ENCODE measurements at regions not wholly inside any gene's neighbourhood (a gene's known extent, or its start where the extent isn't known, plus 50 kb on each side); places are given as distances from the start of the nearest gene placed in this dataset.
"Not testable (repeated sequence)": the region's sequence is repeated elsewhere in the genome, so short reads cannot be mapped to it uniquely, and the experiment has no call there.

GRCh38 chr4:126468144-126468543 is 1153.4 kb downstream of the FAT4 start:
- DNase-seq, result no peak

DNA sequence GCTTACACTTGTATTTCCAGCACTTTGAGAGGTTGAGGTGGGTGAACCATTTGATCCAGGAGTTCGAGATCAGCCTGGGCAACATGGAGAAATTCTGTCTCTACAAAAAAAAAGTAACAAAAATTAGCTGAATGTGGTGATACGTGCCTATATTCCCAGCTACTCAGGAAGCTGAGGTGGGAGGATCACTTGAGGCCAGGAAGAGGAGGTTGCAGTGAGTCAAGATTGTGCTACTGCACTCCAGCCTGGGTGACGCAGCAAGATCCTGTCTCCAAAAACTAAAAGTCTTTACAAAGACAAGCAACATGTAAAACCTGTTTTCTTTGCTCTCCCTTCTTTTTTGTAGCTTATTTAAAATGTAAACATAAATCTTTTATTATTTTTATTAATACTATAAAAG is 1156.1 kb downstream of the FAT4 start:
- no peak for DNase-seq

DNA sequence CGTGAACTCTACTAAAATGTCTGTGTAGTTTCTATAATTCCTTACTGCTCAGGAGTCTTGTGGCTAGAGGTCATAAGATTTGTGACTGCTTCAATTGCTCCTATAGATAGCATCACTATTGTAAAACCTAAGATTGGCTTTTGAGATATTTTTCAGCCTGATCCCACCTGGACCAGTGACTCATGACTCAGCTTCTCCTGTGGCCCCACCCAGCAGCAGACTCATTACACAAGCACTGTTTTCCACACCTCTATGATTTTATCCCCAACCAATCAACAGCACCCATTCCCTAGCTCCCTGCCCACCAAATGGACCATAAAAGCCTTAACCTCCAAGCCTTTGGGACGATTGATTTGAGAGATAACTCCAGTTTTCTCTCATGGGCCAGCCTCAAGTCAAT is 1157.0 kb upstream of the INTU start:
- DNase-seq, result no peak

- DNase-seq, result no peak
Observed at GRCh38 chr4:126479709-126480108, 1153.0 kb upstream of the INTU start.

DNA sequence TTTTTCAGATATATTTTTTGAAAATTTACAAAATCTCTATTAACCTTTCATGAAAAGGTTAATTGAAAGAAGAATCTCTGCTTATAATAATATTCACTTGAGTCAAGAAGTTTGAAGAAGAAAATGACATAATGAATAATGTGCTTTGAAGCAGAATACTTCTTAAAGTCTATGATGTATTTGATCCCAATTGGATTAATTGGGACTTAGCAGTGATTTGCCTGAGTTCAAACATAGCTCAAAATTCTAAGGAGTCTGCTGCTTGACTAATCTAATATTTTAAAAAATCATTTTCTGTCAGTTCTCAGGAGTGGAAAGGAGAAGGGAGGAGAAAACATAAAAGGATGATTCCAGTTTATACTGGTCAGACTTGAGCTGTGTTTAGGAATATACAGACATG is 1150.4 kb upstream of the INTU start:
- no peak for DNase-seq

DNA sequence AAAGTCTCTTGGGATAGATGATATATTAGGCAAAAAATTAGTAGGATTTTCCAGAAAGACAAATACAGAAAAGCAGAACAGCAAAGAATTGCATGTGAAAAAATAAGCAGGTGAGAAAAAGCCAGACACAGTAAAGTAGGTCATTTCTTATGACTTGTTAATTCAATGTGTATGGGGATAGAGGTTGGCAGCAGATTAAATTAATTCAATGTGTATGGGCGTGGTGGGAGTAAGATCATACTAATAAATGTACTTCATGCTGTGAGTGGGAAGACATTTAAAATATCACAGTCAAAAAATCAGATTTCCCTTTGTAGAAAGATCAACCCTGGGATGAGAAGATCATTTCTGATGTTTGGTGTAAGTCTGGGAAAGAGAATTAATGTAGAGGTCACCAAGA is 1146.4 kb upstream of the INTU start:
- DNase-seq, result no peak

DNA sequence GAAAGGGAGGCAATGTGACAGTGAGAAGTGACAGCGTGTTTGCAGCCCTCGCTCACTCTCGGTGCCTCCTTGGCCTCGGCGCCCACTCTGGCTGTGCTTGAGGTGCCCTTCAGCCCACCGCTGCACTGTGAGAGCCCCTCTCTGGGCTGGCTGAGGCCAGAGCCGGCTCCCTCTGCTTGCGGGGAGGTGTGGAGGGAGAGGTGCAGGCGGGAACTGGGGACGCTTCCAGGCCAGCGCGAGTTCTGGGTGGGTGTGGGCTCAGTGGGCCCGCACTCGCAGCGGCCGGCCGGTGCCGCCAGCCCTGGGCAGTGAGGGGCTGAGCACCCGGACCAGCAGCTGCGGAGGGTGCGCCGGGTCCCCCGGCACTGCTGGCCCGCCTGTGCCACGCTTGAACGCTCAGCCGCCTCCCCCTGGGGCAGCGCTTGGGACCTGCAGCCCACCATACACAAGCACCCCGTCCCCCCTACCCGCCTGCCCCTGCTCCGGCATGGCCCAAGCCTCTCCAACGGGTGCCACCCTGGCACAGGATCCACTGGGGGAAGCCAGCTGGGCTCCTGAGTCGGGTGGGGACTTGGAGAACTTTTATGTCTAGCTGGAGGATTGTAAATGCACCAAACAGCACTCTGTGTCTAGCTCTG is 1142.8 kb upstream of the INTU start:
- DNase-seq, result no peak

GRCh38 chr4:126495163-126495752 is 1137.5 kb upstream of the INTU start:
- DNase-seq, result no peak

DNA sequence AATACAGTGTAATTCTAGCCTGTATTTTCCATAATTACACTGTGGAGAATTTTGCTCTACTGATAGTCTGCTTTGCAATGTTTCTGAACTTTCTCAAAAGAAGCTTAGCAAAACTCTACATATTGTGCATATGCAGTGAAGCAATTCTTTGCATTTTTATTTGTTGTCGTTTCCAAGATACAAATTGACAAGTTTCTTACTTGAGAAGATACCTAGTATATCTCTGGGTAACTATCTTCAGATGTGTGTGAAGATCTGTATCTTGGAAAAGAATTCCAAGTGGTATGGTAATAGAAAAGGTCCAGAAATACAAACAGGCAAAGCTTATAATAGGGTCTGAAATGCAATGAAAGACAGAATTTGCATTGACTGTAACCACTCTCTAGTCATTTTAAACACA is 1119.8 kb upstream of the INTU start:
- DNase-seq, result no peak

- DNase-seq, result no peak
Observed at GRCh38 chr4:126513596-126513995, 1119.2 kb upstream of the INTU start.

GRCh38 chr4:126520731-126521130 is 1112.0 kb upstream of the INTU start:
- DNase-seq, result no peak

- DNase-seq, result not testable (repeated sequence)
Observed at GRCh38 chr4:126525400-126525799, 1107.4 kb upstream of the INTU start.

- no peak for DNase-seq
Observed at GRCh38 chr4:126526335-126526734, 1106.4 kb upstream of the INTU start.

DNA sequence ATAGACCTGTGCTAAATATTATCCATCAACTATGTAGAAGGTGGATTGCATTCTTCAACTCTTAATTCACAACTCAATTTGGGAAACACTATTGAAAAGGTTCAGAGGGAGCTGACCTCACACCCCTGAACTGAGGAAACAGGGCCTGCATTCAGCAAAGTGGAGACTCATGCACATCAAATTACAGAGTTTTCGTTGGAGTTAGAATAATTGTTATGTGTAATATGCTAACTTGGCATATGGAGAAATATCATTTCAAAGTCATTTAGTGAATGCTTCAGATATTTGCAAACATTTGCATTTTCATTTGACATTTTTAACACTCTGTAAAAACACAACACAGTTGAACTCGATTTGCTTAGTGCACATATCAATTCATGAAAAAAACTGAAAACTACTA is 1102.8 kb upstream of the INTU start:
- DNase-seq, result no peak

- no peak for DNase-seq
Observed at GRCh38 chr4:126530996-126531585, 1101.7 kb upstream of the INTU start.

DNA sequence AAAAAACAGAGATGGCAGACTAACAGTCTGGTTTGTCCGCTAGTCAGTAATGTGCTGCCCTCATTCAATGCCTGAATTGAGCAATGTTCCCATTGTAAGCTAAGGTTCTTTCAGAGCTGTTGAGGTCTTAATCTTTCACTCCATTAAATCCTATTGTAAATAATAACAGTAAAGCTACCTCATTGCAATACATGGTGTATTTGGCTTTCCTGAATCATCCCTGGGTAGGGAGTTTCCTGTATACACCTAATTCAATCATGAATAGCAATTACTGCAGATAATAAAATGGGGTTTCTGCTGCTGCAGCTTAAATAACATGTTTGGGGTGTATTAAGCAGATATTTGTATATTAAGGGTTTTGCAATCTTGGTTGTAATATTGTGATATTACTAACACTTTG is 1100.2 kb upstream of the INTU start:
- no peak for DNase-seq

DNA sequence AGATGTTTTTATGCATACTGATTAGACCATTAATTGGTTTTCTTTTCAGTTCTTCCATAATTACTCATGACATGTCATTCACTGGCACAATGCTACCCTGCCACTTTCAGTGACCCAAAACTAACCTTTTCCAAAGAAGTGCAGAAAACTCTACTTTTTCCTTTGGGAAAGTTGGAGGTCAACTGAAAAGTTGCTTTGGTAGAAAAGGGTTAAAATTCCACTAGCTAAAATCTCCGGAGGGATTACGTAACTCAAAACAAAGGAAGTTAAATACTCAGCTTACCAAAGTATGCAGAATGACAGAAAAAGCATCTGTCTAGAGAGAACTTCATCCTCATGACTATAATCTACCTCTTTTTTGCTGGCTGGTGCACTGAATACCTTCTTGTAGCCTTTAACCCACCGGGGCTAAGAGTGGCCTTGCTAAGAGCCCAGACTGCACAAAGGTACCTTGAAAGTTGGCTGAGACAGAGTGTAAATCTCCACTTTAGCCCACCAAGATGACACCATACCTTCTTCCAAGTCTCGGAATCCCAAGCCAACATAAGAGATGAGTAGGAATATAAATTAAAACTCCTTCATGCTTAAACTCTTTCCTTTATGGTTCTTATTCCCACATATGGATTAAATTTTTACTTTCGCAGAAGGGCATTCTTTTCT is 1099.5 kb upstream of the INTU start:
- no peak for DNase-seq

- no peak for DNase-seq
Observed at GRCh38 chr4:126539771-126540170, 1093.0 kb upstream of the INTU start.

- DNase-seq, result no peak
Observed at GRCh38 chr4:126541820-126542219, 1090.9 kb upstream of the INTU start.

GRCh38 chr4:126544276-126544675 is 1088.5 kb upstream of the INTU start:
- DNase-seq, result no peak

DNA sequence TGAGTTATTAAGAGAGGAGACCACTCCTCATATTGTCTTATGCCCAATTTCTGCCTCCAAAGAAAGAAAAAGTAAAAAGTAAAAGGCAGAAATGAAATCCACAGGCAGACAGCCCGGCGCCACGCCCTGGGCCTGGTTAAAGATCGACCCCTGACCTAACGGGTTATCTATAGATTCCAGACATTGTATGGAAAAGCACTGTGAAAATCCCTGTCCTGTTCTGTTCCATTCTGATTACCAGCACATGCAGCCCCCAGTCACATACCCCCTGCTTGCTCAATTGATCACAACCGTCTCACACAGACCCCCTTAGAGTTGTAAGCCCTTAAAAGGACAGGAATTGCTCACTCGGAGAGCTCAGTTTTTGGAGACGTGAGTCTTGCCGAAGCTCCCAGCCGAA is 1086.6 kb upstream of the INTU start:
- not testable (repeated sequence) for DNase-seq

- no peak for DNase-seq
Observed at GRCh38 chr4:126547352-126547751, 1085.4 kb upstream of the INTU start.

DNA sequence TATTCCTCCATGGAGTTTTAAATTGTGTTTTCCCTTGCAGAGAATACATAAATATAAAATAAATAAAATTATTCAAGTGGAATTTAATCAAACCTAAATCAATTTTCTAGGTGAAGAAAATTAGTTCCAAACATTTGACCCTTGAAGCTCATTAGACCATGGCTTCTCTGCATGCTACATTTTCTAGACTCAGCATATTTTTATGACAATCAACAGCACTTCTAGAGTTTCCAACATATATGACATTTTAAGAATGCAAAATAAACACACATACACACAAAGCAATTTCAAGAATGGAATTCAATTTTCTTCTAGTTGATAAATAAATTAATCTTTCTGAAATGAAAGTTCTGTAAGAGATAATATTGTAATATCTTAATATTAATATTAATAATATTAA is 1083.9 kb upstream of the INTU start:
- DNase-seq, result no peak

GRCh38 chr4:126552321-126552720 is 1080.4 kb upstream of the INTU start:
- no peak for DNase-seq
